ENCODE measurements at regions not wholly inside any gene's neighbourhood (a gene's known extent, or its start where the extent isn't known, plus 50 kb on each side); places are given as distances from the start of the nearest gene placed in this dataset.

- ChIA-PET POLR2A (no interaction called here), CTCF (no interaction called here)
- TF ChIP-seq CTCF (IDR thresholded peaks at IDR 0.05; ENCODE audit: control extremely low read depth, extremely low read depth, low read depth, missing control alignments) = no peak
- DNase-seq (ENCODE audit: extremely low spot score) = no peak
Observed at GRCh38 chrX:107577933-107578332, 50.4 kb upstream of the PRPS1 start.
